GM23338 (cell line): ENCODE measurements at regions not wholly inside any gene's neighbourhood (a gene's known extent, or its start where the extent isn't known, plus 50 kb on each side); places are given as distances from the start of the nearest gene placed in this dataset.

Source experiments
- ATAC-seq: fragments of 200-7000 bp; cut with Tn5 transposase; 3 replicates; pipeline ENCODE4 v1.9.1; 2020
- DNase-seq: peaks from one replicate; pipeline ENCODE4 v3.0.0-alpha.2; 2015; ENCODE audit warnings: low spot score
- H2AFZ ChIP-seq: fragments of 200-600 bp; sonication (generic); 2 replicates; pipeline ENCODE4 v1.8.0; 2016; ENCODE audit warnings: antibody characterized with exemption, mild to moderate bottlenecking, moderate library complexity
- H3F3A ChIP-seq: fragments of 200-600 bp; sonication (generic); replicated peaks from 2 replicates; pipeline ENCODE4 v1.8.0; 2017; ENCODE audit warnings: antibody characterized with exemption, mixed run types, low read depth
- H3K27ac ChIP-seq: fragments of 200-600 bp; sonication (generic); 2 replicates; pipeline ENCODE4 v1.6.1; 2016; ENCODE audit warnings: low read depth
- H3K27me3 ChIP-seq: fragments of 200-600 bp; sonication (generic); 2 replicates; pipeline ENCODE4 v1.8.0; 2016; ENCODE audit warnings: mild to moderate bottlenecking, mixed run types, moderate library complexity; ENCODE audit not compliant: insufficient read depth
- H3K36me3 ChIP-seq: fragments of 200-600 bp; sonication (generic); 2 replicates; pipeline ENCODE4 v1.8.0; 2016; ENCODE audit warnings: mild to moderate bottlenecking; ENCODE audit not compliant: insufficient read depth
- H3K4me1 ChIP-seq: fragments of 200-600 bp; sonication (generic); 2 replicates; pipeline ENCODE4 v1.8.0; 2016; ENCODE audit warnings: mild to moderate bottlenecking, moderate library complexity; ENCODE audit not compliant: insufficient read depth
- H3K4me2 ChIP-seq: fragments of 200-600 bp; sonication (generic); 2 replicates; pipeline ENCODE4 v1.7.1; 2017; ENCODE audit warnings: mixed run types
- H3K4me3 ChIP-seq: fragments of 200-600 bp; sonication (generic); 2 replicates; pipeline ENCODE4 v1.6.1; 2016; ENCODE audit warnings: mixed run types
- H3K79me2 ChIP-seq: fragments of 200-600 bp; sonication (generic); replicated peaks from 2 replicates; pipeline ENCODE4 v1.8.0; 2017; ENCODE audit warnings: mild to moderate bottlenecking; ENCODE audit not compliant: insufficient read depth
- H3K9me2 ChIP-seq: fragments of 200-600 bp; sonication (generic); 2 replicates; pipeline ENCODE4 v1.8.0; 2017; ENCODE audit not compliant: insufficient read depth
- H4K20me1 ChIP-seq: fragments of 200-600 bp; sonication (generic); replicated peaks from 2 replicates; pipeline ENCODE4 v1.8.0; 2017; ENCODE audit warnings: mild to moderate bottlenecking; ENCODE audit not compliant: insufficient read depth
- H3K27ac Mint-ChIP-seq: 2 replicates; pipeline ENCODE4 v1.8.0; 2020; ENCODE audit warnings: inconsistent platforms, mild to moderate bottlenecking, moderate library complexity, mixed read lengths
- H3K27me3 Mint-ChIP-seq: 3 replicates; pipeline ENCODE4 v1.8.0; 2022; ENCODE audit warnings: low read depth, mild to moderate bottlenecking, moderate library complexity, mixed read lengths, inconsistent platforms; ENCODE audit not compliant: insufficient read depth, poor library complexity
- H3K36me3 Mint-ChIP-seq: 3 replicates; pipeline ENCODE4 v1.8.0; 2021; ENCODE audit warnings: low read depth, mild to moderate bottlenecking, inconsistent platforms, moderate library complexity, mixed read lengths
- H3K4me1 Mint-ChIP-seq: 3 replicates; pipeline ENCODE4 v1.8.0; 2020; ENCODE audit warnings: mild to moderate bottlenecking, inconsistent platforms, mixed read lengths
- H3K4me3 Mint-ChIP-seq: 3 replicates; pipeline ENCODE4 v1.8.0; 2021; ENCODE audit warnings: moderate library complexity, mild to moderate bottlenecking, inconsistent platforms, mixed read lengths
- H3K9me3 Mint-ChIP-seq: 3 replicates; pipeline ENCODE4 v1.8.0; 2020; ENCODE audit warnings: moderate library complexity, mild to moderate bottlenecking, inconsistent platforms, mixed read lengths
- CREB1 ChIP-seq: fragments of 250-450 bp; sonication (Bioruptor Pico); IDR thresholded peaks from 2 replicates; pipeline ENCODE4 v1.5.0; 2020; ENCODE audit warnings: low read depth, mild to moderate bottlenecking, moderate library complexity
- EZH2 ChIP-seq: fragments of 200-600 bp; sonication (generic); IDR thresholded peaks from one replicate; pipeline ENCODE4 v1.8.0; 2017; ENCODE audit warnings: antibody characterized with exemption, mild to moderate bottlenecking, low read depth; ENCODE audit not compliant: unreplicated experiment
- EZH2phosphoT487 ChIP-seq: fragments of 200-600 bp; sonication (generic); IDR thresholded peaks from one replicate; pipeline ENCODE4 v1.8.1; 2018; ENCODE audit warnings: antibody characterized with exemption; ENCODE audit not compliant: unreplicated experiment
- JUNB ChIP-seq: IDR thresholded peaks from one replicate; pipeline ENCODE4 v1.6.1; 2016; ENCODE audit warnings: antibody characterized with exemption; ENCODE audit not compliant: unreplicated experiment
- NANOG ChIP-seq: IDR thresholded peaks from 2 replicates; pipeline ENCODE4 v1.6.1; 2016; ENCODE audit warnings: antibody characterized with exemption, borderline replicate concordance
- POLR2AphosphoS5 ChIP-seq: IDR thresholded peaks from 2 replicates; pipeline ENCODE4 v1.6.1; 2016; ENCODE audit warnings: antibody characterized with exemption, low read depth
- STAT1 ChIP-seq: IDR thresholded peaks from one replicate; pipeline ENCODE4 v1.6.1; 2016; ENCODE audit warnings: antibody characterized with exemption; ENCODE audit not compliant: unreplicated experiment
- ZNF114 ChIP-seq: fragments of 250-450 bp; sonication (Bioruptor Pico); IDR thresholded peaks from 2 replicates; pipeline ENCODE4 v1.5.0; 2020; ENCODE audit warnings: mild to moderate bottlenecking, moderate library complexity
- ZNF331 ChIP-seq: fragments of 250-450 bp; sonication (Bioruptor Pico); IDR thresholded peaks from 2 replicates; pipeline ENCODE4 v1.5.0; 2020; ENCODE audit warnings: low read depth, mild to moderate bottlenecking, moderate library complexity
- TF ChIP-seq, protein P1 (sequence below): fragments of 250-450 bp; sonication (Bioruptor Pico); IDR thresholded peaks from 2 replicates; pipeline ENCODE4 v1.5.0; 2020; ENCODE audit warnings: mild to moderate bottlenecking, moderate library complexity
- TF ChIP-seq, protein P2 (sequence below), 2 experiments: fragments of 200-600 bp in 1 of 2; sonication (generic) in 1 of 2; conservative IDR thresholded peaks; 2 replicates each; pipeline versions ENCODE4 v1.5.1 to v1.6.1; 2016 to 2017; ENCODE audit warnings: antibody characterized with exemption in 2 of 2, low read depth in 2 of 2, mild to moderate bottlenecking in 2 of 2, moderate library complexity in 1 of 2
- TF ChIP-seq, protein P3 (sequence below): IDR thresholded peaks from 2 replicates; pipeline ENCODE4 v1.6.1; 2016; ENCODE audit warnings: antibody characterized with exemption
- TF ChIP-seq, protein P4 (sequence below): IDR thresholded peaks from one replicate; pipeline ENCODE4 v1.6.1; 2018; ENCODE audit warnings: antibody characterized with exemption; ENCODE audit not compliant: unreplicated experiment

DNA sequence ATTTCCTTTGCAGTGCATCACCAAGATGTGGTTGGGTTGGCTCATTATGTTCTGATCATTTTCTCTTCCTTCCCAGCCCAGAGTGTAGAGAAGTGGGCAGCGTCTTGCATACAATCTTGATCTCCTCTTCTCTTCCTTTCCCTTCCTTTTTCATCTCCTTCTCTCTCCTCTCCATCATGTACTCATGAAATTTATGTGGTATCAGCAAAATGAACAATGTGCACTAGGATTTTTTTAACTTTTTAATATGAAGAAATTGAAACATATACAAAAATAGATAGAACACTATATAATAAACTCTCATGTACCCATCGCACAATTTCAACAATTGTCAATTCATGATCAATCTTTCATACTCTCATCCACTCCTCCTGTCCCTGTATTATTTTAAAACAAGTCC is 593.5 kb downstream of the BCOR start (continued):
- TF ChIP-seq, protein P1, sequence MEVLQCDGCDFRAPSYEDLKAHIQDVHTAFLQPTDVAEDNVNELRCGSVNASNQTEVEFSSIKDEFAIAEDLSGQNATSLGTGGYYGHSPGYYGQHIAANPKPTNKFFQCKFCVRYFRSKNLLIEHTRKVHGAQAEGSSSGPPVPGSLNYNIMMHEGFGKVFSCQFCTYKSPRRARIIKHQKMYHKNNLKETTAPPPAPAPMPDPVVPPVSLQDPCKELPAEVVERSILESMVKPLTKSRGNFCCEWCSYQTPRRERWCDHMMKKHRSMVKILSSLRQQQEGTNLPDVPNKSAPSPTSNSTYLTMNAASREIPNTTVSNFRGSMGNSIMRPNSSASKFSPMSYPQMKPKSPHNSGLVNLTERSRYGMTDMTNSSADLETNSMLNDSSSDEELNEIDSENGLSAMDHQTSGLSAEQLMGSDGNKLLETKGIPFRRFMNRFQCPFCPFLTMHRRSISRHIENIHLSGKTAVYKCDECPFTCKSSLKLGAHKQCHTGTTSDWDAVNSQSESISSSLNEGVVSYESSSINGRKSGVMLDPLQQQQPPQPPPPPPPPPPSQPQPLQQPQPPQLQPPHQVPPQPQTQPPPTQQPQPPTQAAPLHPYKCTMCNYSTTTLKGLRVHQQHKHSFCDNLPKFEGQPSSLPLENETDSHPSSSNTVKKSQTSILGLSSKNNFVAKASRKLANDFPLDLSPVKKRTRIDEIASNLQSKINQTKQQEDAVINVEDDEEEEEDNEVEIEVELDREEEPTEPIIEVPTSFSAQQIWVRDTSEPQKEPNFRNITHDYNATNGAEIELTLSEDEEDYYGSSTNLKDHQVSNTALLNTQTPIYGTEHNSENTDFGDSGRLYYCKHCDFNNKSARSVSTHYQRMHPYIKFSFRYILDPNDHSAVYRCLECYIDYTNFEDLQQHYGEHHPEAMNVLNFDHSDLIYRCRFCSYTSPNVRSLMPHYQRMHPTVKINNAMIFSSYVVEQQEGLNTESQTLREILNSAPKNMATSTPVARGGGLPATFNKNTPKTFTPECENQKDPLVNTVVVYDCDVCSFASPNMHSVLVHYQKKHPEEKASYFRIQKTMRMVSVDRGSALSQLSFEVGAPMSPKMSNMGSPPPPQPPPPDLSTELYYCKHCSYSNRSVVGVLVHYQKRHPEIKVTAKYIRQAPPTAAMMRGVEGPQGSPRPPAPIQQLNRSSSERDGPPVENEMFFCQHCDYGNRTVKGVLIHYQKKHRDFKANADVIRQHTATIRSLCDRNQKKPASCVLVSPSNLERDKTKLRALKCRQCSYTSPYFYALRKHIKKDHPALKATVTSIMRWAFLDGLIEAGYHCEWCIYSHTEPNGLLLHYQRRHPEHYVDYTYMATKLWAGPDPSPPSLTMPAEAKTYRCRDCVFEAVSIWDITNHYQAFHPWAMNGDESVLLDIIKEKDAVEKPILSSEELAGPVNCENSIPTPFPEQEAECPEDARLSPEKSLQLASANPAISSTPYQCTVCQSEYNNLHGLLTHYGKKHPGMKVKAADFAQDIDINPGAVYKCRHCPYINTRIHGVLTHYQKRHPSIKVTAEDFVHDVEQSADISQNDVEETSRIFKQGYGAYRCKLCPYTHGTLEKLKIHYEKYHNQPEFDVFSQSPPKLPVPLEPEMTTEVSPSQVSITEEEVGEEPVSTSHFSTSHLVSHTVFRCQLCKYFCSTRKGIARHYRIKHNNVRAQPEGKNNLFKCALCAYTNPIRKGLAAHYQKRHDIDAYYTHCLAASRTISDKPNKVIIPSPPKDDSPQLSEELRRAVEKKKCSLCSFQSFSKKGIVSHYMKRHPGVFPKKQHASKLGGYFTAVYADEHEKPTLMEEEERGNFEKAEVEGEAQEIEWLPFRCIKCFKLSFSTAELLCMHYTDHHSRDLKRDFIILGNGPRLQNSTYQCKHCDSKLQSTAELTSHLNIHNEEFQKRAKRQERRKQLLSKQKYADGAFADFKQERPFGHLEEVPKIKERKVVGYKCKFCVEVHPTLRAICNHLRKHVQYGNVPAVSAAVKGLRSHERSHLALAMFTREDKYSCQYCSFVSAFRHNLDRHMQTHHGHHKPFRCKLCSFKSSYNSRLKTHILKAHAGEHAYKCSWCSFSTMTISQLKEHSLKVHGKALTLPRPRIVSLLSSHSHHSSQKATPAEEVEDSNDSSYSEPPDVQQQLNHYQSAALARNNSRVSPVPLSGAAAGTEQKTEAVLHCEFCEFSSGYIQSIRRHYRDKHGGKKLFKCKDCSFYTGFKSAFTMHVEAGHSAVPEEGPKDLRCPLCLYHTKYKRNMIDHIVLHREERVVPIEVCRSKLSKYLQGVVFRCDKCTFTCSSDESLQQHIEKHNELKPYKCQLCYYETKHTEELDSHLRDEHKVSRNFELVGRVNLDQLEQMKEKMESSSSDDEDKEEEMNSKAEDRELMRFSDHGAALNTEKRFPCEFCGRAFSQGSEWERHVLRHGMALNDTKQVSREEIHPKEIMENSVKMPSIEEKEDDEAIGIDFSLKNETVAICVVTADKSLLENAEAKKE (CRISPR knock-in tag), result no peak
- no peak for TF ChIP-seq JUNB
- no peak for TF ChIP-seq NANOG
- TF ChIP-seq ZNF331, result no peak

DNA sequence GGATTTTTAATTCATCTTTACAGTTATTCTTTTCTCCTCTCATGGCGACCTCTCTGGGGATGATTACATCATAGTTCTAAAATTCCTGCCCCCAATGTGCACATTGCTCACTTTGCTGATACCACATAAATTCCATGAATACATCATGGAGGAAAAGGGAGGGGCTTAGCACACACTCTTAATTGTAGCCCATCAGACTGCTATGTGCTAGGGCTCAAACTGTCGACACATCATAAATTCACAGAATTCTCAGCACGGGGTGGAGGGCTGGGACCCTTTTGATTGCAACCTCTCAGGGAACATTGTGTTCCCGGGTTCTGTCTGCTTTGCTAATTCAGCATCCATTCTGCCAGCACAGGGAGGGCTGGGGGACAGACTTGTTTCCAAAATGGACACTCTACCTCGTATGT is 592.9 kb downstream of the BCOR start:
- no peaks in the 10 kb centered on the region for H3K27me3 ChIP-seq
- ATAC-seq, result no peak
- no peak for DNase-seq
- no peak overlapping the region for H3K27ac Mint-ChIP-seq
- H3K79me2 ChIP-seq, result no peaks in the 10 kb centered on the region
- no peak overlapping the region for H3K4me3 ChIP-seq
- H3K36me3 Mint-ChIP-seq, result peaks cover 6% of the 10 kb centered on the region; the same call in 1 of the 3 replicates
- H3K4me1 Mint-ChIP-seq, result no peaks in the 10 kb centered on the region
- no peaks in the 10 kb centered on the region for H3K4me1 ChIP-seq
- H3K4me3 Mint-ChIP-seq, result no peak overlapping the region
- no peak overlapping the region for H3K4me2 ChIP-seq
- no peak overlapping the region for H2AFZ ChIP-seq
- H3F3A ChIP-seq, result no peaks in the 10 kb centered on the region
- H3K9me3 Mint-ChIP-seq, result peaks cover 10% of the 10 kb centered on the region
- H3K9me2 ChIP-seq, result no peaks in the 10 kb centered on the region
- no peaks in the 10 kb centered on the region for H4K20me1 ChIP-seq
- H3K27me3 Mint-ChIP-seq, result no peaks in the 10 kb centered on the region
- no peak overlapping the region for H3K27ac ChIP-seq
- H3K36me3 ChIP-seq, result no peaks in the 10 kb centered on the region
- TF ChIP-seq EZH2 (no peak), ZNF114 (no peak), CREB1 (no peak), JUNB (no peak), NANOG (no peak), ZNF331 (no peak), STAT1 (no peak), POLR2AphosphoS5 (no peak), EZH2phosphoT487 (no peak)
- TF ChIP-seq, protein P2, sequence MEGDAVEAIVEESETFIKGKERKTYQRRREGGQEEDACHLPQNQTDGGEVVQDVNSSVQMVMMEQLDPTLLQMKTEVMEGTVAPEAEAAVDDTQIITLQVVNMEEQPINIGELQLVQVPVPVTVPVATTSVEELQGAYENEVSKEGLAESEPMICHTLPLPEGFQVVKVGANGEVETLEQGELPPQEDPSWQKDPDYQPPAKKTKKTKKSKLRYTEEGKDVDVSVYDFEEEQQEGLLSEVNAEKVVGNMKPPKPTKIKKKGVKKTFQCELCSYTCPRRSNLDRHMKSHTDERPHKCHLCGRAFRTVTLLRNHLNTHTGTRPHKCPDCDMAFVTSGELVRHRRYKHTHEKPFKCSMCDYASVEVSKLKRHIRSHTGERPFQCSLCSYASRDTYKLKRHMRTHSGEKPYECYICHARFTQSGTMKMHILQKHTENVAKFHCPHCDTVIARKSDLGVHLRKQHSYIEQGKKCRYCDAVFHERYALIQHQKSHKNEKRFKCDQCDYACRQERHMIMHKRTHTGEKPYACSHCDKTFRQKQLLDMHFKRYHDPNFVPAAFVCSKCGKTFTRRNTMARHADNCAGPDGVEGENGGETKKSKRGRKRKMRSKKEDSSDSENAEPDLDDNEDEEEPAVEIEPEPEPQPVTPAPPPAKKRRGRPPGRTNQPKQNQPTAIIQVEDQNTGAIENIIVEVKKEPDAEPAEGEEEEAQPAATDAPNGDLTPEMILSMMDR (conservative IDR thresholded peaks at IDR 0.05; ENCODE audit: low read depth in 2 of 2), result no peak
- TF ChIP-seq, protein P3, sequence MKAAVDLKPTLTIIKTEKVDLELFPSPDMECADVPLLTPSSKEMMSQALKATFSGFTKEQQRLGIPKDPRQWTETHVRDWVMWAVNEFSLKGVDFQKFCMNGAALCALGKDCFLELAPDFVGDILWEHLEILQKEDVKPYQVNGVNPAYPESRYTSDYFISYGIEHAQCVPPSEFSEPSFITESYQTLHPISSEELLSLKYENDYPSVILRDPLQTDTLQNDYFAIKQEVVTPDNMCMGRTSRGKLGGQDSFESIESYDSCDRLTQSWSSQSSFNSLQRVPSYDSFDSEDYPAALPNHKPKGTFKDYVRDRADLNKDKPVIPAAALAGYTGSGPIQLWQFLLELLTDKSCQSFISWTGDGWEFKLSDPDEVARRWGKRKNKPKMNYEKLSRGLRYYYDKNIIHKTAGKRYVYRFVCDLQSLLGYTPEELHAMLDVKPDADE, result no peak
- TF ChIP-seq, protein P4, sequence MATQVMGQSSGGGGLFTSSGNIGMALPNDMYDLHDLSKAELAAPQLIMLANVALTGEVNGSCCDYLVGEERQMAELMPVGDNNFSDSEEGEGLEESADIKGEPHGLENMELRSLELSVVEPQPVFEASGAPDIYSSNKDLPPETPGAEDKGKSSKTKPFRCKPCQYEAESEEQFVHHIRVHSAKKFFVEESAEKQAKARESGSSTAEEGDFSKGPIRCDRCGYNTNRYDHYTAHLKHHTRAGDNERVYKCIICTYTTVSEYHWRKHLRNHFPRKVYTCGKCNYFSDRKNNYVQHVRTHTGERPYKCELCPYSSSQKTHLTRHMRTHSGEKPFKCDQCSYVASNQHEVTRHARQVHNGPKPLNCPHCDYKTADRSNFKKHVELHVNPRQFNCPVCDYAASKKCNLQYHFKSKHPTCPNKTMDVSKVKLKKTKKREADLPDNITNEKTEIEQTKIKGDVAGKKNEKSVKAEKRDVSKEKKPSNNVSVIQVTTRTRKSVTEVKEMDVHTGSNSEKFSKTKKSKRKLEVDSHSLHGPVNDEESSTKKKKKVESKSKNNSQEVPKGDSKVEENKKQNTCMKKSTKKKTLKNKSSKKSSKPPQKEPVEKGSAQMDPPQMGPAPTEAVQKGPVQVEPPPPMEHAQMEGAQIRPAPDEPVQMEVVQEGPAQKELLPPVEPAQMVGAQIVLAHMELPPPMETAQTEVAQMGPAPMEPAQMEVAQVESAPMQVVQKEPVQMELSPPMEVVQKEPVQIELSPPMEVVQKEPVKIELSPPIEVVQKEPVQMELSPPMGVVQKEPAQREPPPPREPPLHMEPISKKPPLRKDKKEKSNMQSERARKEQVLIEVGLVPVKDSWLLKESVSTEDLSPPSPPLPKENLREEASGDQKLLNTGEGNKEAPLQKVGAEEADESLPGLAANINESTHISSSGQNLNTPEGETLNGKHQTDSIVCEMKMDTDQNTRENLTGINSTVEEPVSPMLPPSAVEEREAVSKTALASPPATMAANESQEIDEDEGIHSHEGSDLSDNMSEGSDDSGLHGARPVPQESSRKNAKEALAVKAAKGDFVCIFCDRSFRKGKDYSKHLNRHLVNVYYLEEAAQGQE, result no peak
